ENCODE measurements at regions not wholly inside any gene's neighbourhood (a gene's known extent, or its start where the extent isn't known, plus 50 kb on each side); places are given as distances from the start of the nearest gene placed in this dataset.

DNA sequence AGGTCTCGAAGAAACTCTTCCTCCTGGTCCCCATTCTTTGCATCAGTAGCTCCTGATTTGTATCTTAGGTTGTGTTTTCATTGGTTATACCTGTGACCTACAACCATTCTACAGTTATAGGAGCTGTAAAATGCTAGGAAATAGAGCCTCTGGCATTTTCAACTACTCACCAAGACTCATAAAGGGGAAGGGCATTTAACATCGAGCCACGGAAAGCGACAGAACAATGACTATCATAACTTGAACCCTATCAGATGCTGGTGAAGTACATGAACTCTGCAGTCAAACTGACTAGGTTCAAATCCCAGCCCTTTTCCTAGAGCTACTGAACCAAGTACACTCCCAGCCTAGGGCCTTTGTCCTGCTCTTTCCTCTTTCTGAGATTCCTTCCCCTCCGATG is 588.0 kb downstream of the SOX6 start:
- Histone ChIP-seq H3K4me3 (ENCODE audit: low read depth, low read length, poor library complexity, severe bottlenecking) (no peak overlapping the region), H3K36me3 (ENCODE audit: insufficient read depth, low read length, poor library complexity, severe bottlenecking) (no peaks in the 10 kb centered on the region), H3K27me3 (replicated peaks; ENCODE audit: insufficient read depth, low read depth, low read length, poor library complexity) (no peaks in the 10 kb centered on the region), H3K9me3 (ENCODE audit: low read depth, low read length, poor library complexity, severe bottlenecking) (no peaks in the 10 kb centered on the region), H3K4me1 (ENCODE audit: insufficient read depth, low read length, poor library complexity, severe bottlenecking) (no peaks in the 10 kb centered on the region), H3K27ac (ENCODE audit: low read depth, low read length, poor library complexity, severe bottlenecking) (no peak overlapping the region)
- POLR2A ChIA-PET (ENCODE audit: low non-redundant PET), result interaction anchor here (0.8 kb wide), 1 partner anchor 412 kb away, joined by 3 read pairs; no protein-coding TSS in a partner anchor
- intact Hi-C loops (cut with micrococcal nuclease; ENCODE audit: unreplicated experiment), result no loop called here
- TF ChIP-seq EZH2 (IDR thresholded peaks at IDR 0.05; ENCODE audit: borderline replicate concordance, low read depth, low read length, poor library complexity, severe bottlenecking), result no peak
- no peak for TF ChIP-seq CTCF (conservative IDR thresholded peaks at IDR 0.05; ENCODE audit: low read depth, low read length)
- no TSS peak for BruUV-seq (replicated peaks)
- DNase-seq (ENCODE audit: low spot score), result no peak
- CTCF ChIA-PET, result no interaction called here

- no peak overlapping the region for H3K4me3 ChIP-seq (ENCODE audit: low read depth, low read length, poor library complexity, severe bottlenecking)
- H3K9me3 ChIP-seq (ENCODE audit: low read depth, low read length, poor library complexity, severe bottlenecking), result no peaks in the 10 kb centered on the region
- no peaks in the 10 kb centered on the region for H3K27me3 ChIP-seq (replicated peaks; ENCODE audit: insufficient read depth, low read depth, low read length, poor library complexity)
- intact Hi-C loops (cut with micrococcal nuclease; ENCODE audit: unreplicated experiment), result no loop called here
- no peak for TF ChIP-seq EZH2 (IDR thresholded peaks at IDR 0.05; ENCODE audit: borderline replicate concordance, low read depth, low read length, poor library complexity, severe bottlenecking)
- no peaks in the 10 kb centered on the region for H3K36me3 ChIP-seq (ENCODE audit: insufficient read depth, low read length, poor library complexity, severe bottlenecking)
- no peak overlapping the region for H3K27ac ChIP-seq (ENCODE audit: low read depth, low read length, poor library complexity, severe bottlenecking)
- ChIA-PET CTCF (no interaction called here), POLR2A (ENCODE audit: low non-redundant PET) (no interaction called here)
- DNase-seq (ENCODE audit: low spot score), result no peak
- no TSS peak for BruUV-seq (replicated peaks)
- H3K4me1 ChIP-seq (ENCODE audit: insufficient read depth, low read length, poor library complexity, severe bottlenecking), result no peaks in the 10 kb centered on the region
Measured at GRCh38 chr11:15769203-15769602, 587.1 kb downstream of the SOX6 start.

DNA sequence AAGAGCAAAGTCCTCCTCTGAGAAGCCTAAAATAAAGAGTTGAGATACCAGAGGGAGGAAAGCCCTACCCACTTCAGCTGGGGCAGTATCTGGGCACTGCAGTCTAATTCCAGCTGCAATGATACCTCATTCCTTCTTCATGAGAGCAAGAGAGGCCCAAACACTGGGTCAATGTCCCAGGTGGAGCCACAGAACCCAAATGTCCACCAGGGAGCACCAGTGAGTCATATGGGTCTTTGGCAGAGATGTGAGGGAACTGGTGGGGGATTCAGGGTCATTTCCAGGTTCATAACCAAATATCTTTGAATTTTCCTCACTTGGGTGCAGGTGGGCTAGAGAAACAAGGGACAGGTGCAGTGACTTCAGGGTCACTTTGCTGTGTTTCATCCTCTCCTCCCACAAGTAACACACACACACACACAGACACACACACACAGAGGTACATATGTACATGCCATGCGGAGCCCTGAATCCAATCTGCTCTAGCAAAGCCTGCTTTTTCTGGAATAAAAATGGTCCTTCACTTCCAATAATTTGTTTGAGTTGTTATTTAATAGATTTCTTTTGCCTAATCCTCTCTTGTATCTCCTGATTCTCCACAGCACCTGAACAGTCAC is 585.4 kb downstream of the SOX6 start:
- BruUV-seq (replicated peaks), result no TSS peak
- no peaks in the 10 kb centered on the region for H3K9me3 ChIP-seq (ENCODE audit: low read depth, low read length, poor library complexity, severe bottlenecking)
- POLR2A ChIA-PET (ENCODE audit: low non-redundant PET), result no interaction called here
- no peaks in the 10 kb centered on the region for H3K27me3 ChIP-seq (replicated peaks; ENCODE audit: insufficient read depth, low read depth, low read length, poor library complexity)
- no peak overlapping the region for H3K4me3 ChIP-seq (ENCODE audit: low read depth, low read length, poor library complexity, severe bottlenecking)
- CTCF ChIA-PET, result no interaction called here
- TF ChIP-seq CTCF (conservative IDR thresholded peaks at IDR 0.05; ENCODE audit: low read depth, low read length), result peak; percentile 78
- TF ChIP-seq EZH2 (IDR thresholded peaks at IDR 0.05; ENCODE audit: borderline replicate concordance, low read depth, low read length, poor library complexity, severe bottlenecking), result no peak
- no peaks in the 10 kb centered on the region for H3K36me3 ChIP-seq (ENCODE audit: insufficient read depth, low read length, poor library complexity, severe bottlenecking)
- H3K27ac ChIP-seq (ENCODE audit: low read depth, low read length, poor library complexity, severe bottlenecking), result no peak overlapping the region
- H3K4me1 ChIP-seq (ENCODE audit: insufficient read depth, low read length, poor library complexity, severe bottlenecking), result peaks cover 4% of the 10 kb centered on the region
- intact Hi-C loops (cut with micrococcal nuclease; ENCODE audit: unreplicated experiment), result loop anchor here (2.0 kb wide), 1 partner anchor 842 kb away; no protein-coding TSS in a partner anchor
- peak; percentile 74 for DNase-seq (ENCODE audit: low spot score)

- Histone ChIP-seq H3K4me1 (ENCODE audit: insufficient read depth, low read length, poor library complexity, severe bottlenecking) (peaks cover 4% of the 10 kb centered on the region), H3K27ac (ENCODE audit: low read depth, low read length, poor library complexity, severe bottlenecking) (no peak overlapping the region), H3K27me3 (replicated peaks; ENCODE audit: insufficient read depth, low read depth, low read length, poor library complexity) (no peaks in the 10 kb centered on the region), H3K9me3 (ENCODE audit: low read depth, low read length, poor library complexity, severe bottlenecking) (no peaks in the 10 kb centered on the region), H3K36me3 (ENCODE audit: insufficient read depth, low read length, poor library complexity, severe bottlenecking) (no peaks in the 10 kb centered on the region), H3K4me3 (ENCODE audit: low read depth, low read length, poor library complexity, severe bottlenecking) (no peak overlapping the region)
- intact Hi-C loops (cut with micrococcal nuclease; ENCODE audit: unreplicated experiment), result no loop called here
- no peak for DNase-seq (ENCODE audit: low spot score)
- no TSS peak for BruUV-seq (replicated peaks)
- no peak for TF ChIP-seq EZH2 (IDR thresholded peaks at IDR 0.05; ENCODE audit: borderline replicate concordance, low read depth, low read length, poor library complexity, severe bottlenecking)
- no peak for TF ChIP-seq CTCF (conservative IDR thresholded peaks at IDR 0.05; ENCODE audit: low read depth, low read length)
- POLR2A ChIA-PET (ENCODE audit: low non-redundant PET), result interaction anchor here (0.6 kb wide), 1 partner anchor 425 kb away, joined by 3 read pairs; no protein-coding TSS in a partner anchor
- CTCF ChIA-PET, result no interaction called here
Measured at GRCh38 chr11:15772547-15772946, 583.8 kb downstream of the SOX6 start.
